EL (cell line): ENCODE measurements at regions not wholly inside any gene's neighbourhood (a gene's known extent, or its start where the extent isn't known, plus 50 kb on each side); places are given as distances from the start of the nearest gene placed in this dataset.
A peak's percentile ranks its signal among the peaks of the same experiment; 100 is the strongest.
"Not testable (repeated sequence)": the region's sequence is repeated elsewhere in the genome, so short reads cannot be mapped to it uniquely, and the experiment has no call there.

Experiments
- DNase-seq: peaks from one replicate; pipeline ENCODE4 v3.0.0-alpha.2; 2016

DNA sequence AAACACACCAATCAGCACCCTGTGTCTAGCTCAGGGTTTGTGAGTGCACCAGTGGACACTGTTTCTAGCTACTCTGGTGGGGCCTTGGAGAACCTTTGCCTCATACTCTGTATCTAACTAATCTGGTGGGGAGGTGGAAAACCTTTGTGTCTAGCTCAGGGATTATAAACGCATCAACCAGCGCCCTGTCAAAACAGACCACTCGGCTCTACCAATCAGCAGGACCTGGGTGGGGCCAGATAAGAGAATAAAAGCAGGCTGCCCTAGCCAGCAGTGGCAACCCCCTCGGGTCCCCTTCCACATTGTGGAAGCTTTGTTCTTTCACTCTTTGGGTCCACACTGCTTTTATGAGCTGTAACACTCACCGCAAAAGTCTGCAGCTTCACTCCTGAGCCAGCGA is 121.8 kb downstream of the FSCB start:
- not testable (repeated sequence) for DNase-seq

DNA sequence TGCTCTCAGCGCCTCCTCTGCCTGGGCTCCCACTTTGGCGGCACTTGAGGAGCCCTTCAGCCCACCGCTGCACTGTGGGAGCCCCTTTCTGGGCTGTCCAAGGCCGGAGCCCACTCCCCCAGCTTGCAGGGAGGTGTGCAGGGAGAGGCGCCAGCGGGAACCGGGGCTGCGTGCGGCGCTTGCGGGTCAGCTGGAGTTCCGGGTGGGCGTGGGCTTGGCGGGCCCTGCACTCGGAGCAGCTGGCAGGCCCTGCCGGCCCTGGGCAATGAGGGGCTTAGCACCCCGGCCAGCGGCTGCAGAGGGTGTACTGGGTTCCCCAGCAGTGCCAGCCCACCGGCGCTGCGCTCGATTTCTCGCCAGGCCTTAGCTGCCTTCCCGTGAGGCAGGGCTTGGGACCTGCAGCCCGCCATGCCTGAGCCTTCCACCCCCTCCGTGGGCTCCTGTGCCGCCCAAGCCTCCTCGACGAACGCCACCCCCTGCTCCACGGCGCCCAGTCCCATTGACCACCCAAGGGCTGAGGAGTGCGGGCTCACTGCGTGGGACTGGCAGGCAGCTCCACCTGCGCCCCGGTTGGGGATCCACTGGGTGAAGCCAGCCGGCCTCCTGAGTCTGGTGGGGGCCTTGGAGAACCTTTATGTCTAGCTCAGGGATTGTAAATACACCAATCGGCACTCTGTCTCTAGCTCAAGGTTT is 122.3 kb downstream of the FSCB start:
- DNase-seq: not testable (repeated sequence)

DNA sequence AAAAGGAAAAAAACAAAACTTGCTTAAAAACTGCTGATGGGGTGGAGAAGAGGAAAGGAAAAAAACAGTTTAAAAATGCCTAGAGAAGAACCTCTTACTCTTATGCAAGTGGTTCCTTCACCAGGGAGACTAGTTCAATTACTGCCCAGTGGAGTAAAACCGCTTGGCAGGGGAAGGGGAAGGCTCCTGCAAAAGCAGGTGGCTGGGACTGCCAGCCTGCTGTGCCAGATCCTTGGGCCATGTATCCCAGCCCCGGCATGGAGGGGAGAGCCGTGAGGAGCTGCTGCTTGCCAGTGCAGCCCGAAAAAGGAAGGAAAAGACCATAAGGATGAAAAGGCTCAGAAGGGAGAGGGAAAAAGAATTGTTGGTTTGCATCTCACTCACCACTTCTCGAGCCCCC is 123.0 kb downstream of the FSCB start:
- no peak for DNase-seq

DNA sequence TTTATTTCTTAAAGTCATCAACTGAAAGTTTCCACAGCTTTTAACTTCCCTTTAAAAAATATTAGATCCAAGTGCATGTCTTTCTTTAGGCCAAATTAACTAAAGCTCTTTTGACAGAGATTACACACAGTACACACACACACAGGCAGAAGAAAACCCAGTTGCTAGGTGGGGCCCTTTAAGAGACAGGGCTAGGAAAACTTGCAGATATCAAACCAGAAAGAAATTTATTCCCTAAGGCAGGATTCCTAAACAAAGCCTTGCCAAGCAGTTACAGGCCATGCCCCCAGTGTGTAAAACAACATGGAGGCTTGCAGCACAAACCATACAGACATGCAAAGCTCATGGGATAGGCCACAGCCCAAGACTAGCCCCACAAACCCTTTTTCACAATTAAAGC is 123.4 kb downstream of the FSCB start:
- DNase-seq: no peak

DNA sequence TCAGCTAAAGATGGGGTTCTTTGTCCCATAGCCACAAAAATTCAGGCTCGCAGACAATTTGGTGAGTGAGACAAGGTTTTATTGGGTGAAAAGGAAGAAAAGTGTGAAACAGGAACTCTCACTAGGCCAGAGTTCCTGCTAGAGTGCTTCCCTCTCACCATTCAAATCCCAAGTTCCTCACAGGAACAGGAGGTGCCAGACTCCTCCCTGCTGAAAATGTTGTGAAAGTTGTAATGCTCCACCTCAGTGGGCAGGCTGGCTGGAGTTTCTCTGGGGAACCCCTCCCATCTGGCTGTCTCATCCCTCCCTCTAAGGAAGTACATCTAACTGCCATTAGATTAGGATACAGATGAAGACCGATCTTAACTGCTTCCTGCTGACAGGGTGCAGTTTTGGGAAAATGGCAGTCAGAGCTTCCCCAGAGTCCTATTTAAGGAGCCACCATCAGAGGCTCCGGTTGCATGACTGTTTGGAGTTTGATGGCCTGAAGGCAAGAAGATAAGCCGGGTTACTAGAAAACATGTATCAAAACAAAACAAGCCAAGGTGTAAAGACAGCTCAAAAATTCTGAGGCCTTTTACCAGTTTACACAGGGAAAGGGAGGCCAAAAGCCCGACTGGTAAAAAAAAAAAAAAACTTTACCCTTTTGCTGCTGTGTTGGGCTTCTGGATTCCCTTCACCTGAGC is 127.6 kb downstream of the FSCB start:
- no peak for DNase-seq

DNA sequence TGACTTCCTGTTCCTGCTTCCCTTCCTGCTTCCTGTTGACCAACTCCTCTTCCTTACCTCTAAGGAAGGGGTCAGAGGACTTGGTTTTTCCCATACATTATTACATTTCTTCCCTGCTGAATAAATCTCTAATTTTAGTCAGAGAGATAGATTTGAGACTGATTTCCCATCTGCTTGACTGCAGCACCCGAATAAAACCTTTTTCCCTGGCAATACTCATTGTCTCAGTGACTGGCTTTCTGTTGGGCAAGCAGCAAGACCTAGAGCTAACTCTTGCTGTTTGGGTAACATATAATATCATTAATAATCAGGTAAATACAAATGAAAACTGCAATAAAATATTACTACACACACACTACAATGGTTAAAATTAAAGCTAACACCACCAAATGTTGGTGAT is 132.2 kb downstream of the FSCB start:
- DNase-seq: no peak

DNA sequence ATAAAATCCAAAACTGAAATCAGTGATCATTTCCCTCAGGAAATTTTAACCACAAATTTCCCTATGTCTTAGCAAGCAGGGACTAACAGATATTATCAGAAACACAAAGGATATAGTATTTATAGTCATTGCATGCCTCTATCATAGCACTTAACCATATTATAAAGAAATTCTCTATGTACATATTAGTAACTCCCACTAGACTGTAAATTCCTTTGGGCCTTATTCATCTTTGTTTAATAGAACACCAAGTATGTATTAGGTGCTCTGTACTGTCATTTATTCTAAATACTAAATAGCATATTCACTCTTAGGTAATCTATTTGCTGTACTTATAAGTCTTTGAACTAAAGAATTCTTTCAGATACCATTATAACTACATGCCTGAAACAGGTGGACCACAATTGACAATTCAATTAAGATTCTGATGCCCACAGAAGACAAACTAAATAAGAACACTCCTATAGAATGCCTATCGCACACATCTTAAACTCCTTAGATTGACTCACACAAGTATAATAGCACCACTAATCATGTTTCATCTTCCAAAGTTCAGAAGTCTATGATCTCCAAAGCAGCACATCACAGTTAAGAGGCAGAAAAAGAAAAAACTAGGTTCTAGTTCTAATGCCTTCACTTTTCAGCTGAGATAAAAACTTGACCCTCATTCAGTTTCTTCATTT is 134.1 kb downstream of the FSCB start:
- DNase-seq: no peak

DNA sequence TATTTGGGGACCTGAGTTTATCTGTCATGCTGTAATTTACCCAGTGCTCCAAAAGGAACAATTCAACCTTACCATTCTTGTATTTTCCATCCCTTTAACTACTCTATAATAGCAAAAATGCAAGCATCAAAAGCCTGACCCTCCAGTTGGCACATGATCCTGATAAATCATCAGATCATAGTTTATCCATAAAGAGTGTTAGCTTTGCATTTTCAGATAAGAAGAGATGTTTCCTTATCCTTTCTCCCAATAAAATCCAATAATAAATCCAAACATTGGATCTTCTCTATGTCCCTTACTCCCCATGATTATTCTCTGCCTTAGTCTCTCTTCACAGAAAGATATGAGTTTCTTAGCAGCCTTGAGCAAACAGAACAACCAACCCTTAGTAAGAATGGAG is 134.9 kb downstream of the FSCB start:
- DNase-seq: no peak

DNA sequence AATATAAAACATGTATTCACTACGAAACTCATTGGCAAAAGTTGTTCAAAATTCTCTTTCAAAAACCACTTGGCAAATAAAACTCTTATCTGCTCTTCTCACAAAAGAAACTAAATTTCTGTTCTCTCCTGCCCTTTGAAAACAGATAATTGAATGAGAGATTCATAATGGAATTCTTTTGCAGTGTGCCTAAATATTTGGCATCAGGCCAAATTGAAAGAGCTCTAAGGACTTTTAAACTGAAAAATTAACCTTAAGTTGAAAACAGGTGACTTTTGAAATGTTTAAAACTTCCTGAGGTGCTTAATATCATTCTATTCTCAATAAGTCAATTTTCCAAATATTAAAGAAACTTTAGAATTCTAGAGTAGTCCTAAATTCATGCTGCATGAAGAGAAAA is 136.4 kb downstream of the FSCB start:
- DNase-seq: no peak

DNA sequence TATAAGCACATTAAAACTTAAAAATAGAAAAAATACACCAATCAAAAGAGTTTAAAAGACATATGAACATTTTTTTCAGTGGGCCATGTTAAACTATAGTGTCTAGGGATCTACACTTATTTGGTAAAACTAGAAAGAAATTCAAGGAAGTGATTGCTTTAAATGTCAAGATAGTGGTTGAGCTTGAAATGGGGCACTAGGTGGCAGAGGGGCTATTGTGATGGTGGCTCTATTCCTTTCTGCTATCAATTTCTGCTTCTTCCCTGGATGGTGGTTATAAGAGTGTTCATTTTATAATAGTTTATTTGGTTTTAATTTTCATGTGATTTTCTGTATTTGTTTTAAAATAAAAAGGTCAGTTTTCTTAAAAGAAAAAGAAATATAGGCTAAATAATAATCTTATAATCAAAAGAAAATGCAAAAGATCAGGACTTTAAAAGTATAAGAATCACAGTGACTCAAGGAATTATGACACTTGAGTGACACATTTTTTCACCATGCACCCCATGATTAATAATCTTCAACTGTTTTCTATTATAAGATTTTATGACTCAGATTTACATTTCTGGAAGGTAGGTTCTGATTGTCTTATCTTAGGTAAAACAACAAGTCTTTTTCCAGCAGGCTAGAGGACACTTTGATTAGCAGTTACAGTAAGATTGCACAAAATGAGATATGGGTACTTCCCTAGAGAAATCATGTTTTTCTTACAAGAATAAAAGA is 137.5 kb downstream of the FSCB start:
- no peak for DNase-seq

DNA sequence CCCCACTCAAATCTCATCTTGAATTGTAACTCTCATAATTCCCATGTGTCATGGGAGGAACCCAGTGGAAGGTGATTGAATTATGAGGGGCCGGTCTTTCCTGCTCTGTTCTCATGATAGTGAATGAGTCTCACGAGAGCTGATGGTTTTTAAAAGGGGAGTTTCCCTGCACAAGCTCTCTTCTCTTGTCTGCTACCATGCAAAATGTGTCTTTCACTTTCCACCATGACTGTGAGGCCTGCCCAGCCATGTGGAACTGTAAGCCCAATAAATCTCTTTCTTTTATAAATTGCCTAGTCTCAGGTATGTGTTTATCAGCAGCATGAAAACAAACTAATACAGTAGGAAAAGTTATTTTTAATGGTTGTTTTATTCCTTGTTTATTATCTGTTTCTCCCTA is 146.0 kb downstream of the FSCB start:
- DNase-seq: no peak

DNA sequence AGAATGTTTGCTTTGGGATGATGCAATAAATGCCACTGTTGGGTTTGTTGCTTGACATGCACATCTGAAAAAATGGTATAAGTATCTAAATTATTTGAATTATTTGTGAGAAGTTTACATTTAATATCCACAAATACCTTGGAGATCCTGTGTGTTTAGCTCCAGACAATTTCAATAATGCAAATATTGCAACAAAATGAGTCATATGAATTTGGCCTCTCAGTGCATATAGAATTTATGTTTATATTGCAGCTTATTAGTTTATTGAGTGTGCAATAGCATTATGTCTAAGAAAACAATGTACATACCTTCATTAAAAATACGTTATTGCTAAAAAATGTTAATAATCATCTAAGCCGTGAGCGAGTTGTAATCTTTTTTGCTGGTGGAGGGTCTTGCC is 153.3 kb downstream of the FSCB start:
- DNase-seq: no peak

DNA sequence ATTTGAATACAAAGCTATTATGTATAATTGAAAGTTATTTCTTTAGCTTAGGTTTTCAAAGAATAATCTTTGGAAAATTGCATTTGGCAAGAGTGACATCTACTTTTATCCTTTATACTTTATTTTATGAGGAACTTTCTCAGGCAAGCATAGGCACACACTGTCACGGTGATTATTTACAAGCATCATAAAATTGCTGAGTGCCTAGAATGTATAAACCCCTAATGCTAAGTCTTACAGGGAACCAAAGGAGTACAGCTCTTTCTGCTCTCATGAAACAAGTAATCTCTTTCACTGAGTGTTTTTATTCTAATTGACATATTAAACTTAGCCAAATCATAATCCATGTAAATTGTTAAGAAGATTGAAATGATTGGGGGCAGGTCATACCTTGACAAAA is 154.9 kb downstream of the FSCB start:
- DNase-seq: no peak

DNA sequence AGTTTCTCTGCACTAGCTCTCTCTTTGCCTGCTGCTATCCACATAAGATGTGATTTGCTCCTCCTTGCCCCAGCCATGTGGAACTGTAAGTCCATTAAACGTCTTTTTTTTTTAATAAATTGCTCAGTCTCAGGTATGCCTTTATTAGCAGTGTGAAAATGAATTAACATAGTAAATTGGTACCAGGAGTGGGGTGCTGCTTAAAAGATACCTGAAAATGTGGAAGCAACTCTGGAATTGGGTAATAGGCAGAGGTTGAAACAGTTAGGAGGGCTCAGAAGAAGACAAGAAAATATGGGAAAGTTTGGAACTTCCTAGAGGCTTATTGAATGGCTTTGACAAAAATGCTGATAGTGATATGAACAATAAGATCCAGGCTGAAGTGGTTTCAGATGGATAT is 159.8 kb downstream of the FSCB start:
- no peak for DNase-seq

DNA sequence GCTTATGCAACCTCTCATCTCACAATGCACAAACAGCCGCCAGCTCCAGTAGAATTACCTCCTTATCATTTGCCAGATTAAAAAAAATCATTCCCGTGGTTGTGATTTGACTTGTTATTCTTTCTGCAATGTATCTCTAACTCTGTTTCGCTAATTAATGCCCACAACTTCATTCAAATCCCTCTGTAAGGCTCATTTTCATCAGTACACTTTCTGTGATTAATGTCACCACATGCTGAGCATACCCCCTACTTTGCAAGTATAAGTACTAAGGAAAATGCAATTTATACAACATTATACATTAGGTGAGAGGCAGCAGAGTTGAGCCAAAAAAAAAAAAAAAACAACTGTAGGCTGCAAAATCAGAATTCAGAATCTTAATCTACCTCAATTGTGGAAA is 166.0 kb downstream of the FSCB start:
- DNase-seq: no peak

DNA sequence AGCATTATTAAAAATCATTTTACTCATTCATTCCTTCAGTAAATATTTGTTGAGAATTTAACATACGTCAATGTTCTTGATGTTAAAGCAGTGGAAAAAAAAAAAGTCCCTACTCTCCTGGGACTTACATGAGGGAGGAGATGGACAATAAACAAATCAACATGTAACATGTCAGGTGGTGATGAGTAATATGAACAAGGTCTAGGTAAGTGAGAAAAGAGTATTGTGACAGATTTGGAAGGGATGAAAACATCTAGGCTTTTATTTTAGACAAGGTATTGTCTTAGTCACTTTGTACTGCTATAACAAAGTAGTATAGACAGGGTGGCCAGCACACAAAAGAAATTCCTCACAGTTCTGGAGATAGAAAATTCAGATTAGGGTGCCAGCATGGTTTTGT is 167.2 kb downstream of the FSCB start:
- DNase-seq: no peak

DNA sequence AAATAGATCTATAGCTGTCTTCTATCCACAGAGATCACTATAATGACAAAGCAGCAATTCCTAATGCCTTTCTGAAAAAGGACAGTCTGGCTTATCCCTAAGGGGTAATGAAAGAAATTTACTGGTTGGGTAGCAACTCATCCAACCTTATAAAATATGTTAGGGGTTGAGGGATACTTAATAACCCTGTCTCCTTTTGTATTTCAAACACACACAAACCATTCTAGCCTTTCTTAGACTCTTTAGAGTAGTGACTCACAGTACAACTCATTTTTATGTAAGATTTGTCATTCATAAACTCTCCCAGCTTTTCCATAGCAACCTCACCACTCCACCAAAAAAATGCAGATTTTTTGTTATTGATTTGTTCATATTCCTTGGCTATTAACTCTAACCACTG is 167.9 kb downstream of the FSCB start:
- DNase-seq: no peak

DNA sequence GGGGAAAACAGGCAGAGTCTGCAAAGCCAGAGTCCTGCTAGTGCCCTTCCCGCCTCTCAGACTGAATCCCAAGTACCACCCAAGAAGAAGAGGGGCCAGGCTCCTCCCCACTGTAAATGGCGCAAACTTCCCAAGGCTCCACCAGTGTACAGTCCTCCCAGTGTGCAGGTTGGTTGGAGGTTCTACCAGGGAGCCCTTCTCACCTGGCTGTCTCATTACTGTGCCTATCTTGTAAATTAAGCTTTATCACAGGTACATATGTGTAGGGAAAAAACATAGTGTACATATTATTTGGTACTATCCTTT is 189.7 kb downstream of the FSCB start:
- no peak for DNase-seq

DNA sequence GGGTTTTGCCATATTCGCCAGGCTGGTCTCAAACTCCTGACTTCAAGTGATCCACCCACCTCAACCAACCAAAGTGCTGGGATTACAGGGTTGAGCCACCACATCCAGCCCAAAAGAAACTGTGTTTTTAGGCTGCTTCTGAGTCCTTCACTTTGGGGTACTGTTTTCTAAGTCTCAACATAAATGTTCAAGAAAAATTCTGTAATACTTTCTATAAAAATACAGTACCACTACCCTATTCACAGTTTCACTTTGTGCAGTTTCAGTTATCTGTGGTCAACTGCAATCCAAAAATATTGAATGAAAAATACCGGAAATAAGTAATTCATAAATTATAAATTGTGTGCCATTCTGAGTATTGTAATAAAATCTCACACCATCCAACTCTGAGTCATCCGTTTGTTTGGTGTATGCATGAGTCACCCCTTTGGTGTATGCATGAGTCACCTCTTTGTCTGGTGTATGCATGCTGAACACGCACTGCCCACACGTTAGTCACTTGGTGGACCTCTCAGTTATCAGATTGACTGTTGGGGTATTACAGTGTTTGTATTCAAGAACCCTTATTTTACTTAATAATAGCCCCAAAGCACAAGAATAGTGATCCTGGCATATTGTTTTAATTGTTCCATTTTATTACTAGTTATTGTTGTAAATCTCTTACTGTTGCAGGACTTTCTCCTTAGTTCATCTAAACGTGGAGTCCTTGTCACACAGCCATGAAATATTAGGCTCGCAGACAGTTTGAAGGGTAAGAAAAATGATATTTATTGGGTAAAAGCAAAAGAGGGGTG is 190.2 kb downstream of the FSCB start:
- peak; percentile 14 for DNase-seq

DNA sequence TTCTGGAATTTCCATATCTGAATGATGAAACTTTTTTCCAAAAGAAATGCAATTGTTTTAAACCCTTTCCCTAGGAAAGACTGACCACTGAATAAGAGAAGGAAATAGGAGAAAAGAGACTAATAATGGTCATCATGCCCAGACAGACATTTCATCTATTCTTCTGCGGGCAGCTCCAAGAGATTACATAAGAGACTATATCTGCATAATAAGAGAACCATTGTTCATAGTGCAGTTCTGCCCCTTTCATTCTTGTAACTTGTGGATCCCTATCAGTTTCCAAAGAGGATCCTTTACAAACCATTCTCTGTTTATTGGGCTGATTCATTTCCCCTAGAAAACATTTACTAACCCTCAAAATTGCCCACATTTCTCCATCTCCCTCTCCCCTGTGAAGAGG is 197.8 kb downstream of the FSCB start:
- DNase-seq: no peak

DNA sequence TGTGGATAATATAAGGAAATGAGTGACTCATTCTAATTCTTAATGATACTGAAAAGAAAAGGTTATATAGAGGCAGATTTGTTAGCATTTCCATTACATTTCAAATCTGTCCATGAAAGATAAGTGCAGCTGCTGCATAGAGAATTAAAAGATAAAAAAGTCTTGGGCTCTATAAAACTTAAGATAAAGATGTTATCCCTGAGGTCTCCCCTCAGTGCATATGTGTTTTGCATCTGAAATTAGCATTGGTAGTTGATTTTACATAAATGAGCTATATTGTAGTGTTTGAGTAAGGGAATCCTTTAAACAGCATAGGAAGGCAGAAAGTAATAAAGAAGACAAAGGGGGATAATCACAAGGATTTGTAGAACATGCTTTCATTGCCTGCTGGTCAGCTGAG is 206.2 kb downstream of the FSCB start:
- no peak for DNase-seq

DNA sequence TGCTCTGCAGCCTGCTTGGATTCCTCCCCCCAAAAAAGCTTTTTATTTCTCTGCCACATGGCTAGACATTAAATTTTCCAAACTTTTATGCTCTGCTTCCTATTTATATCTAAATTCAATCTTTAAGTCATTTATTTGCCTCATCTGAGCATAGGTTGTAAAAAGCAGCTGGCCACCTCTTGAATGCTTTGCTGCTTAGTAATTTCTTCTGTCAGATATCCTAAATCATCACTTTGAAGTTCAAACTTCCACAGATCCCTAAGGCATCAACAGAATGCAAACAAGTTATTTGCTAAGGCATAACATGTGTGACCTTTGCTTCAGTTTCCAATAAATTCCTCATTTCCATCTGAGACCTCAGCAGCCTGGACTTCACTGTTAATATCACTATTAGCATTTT is 209.6 kb downstream of the FSCB start:
- no peak for DNase-seq

DNA sequence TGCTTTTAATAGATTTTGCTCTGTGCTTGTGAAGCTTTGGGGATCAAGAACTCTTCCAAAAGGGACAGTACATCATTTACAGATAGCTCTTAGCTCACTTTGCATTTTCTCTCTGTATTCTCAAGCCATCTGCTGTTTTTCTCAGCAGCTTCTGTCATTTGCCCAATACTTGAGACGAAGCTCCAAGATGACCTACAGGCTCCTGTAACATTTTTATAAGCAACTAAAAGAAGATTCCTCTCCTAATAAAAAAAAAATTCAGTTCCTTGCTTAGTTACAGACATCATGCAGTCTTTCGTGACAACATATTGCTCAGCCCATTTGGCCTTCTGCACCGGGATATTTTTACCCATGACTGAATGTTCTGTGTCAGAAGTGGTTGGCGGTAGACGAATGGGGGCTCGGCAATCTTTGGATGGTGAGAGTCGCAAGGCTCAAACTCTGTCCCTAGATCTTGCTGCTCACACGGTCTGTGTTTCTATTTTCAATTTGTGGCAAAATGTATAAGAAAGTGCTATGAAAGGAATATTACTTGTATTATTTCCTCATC is 215.6 kb downstream of the FSCB start:
- no peak for DNase-seq
